Tibial nerve (tissue), 4 donors: ENCODE measurements at regions not wholly inside any gene's neighbourhood (a gene's known extent, or its start where the extent isn't known, plus 50 kb on each side); places are given as distances from the start of the nearest gene placed in this dataset.

Experiments
- EP300 ChIP-seq, 2 donors: sonication (generic); formaldehyde crosslinking; IDR thresholded peaks; one replicate each; pipeline ENCODE4 v1.6.1; 2017; ENCODE audit warnings: antibody characterized with exemption in 2 of 2, mild to moderate bottlenecking in 1 of 2
- POLR2A ChIP-seq, 2 donors: fragments of 450-650 bp; IDR thresholded peaks; one replicate each; pipeline ENCODE4 v1.6.1; 2017; ENCODE audit warnings: antibody characterized with exemption in 2 of 2, mild to moderate bottlenecking in 2 of 2, moderate library complexity in 2 of 2
- TF ChIP-seq, protein P1 (sequence below), 5 experiments: fragments of 200-600 bp in 3 of 5; fragments of 450-650 bp in 2 of 5; sonication (generic) in 3 of 5; IDR thresholded peaks; one replicate each; pipeline ENCODE4 v1.5.1; 2016 to 2019; ENCODE audit warnings: antibody characterized with exemption in 5 of 5, mild to moderate bottlenecking in 3 of 5, moderate library complexity in 2 of 5

DNA sequence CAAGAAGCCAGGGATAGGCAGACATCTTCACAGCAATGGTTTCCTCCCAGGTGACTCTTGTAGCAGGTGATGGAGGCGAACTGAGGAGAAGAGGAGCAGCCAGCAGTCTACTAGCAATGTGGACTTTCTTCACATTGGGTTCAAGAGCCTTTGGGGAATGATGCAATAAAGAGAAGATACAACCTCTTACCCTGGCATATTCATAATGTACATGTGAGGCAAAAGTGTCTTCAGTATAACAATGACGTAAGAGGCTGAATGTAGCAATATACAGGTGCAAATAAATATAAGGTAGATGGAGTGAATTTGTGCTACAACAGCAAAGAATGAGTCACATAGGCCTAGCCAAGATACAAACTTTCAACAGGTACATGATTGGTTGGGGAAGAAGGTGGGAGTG, 70.9 kb upstream of the SOX9 start:
- TF ChIP-seq, protein P1, sequence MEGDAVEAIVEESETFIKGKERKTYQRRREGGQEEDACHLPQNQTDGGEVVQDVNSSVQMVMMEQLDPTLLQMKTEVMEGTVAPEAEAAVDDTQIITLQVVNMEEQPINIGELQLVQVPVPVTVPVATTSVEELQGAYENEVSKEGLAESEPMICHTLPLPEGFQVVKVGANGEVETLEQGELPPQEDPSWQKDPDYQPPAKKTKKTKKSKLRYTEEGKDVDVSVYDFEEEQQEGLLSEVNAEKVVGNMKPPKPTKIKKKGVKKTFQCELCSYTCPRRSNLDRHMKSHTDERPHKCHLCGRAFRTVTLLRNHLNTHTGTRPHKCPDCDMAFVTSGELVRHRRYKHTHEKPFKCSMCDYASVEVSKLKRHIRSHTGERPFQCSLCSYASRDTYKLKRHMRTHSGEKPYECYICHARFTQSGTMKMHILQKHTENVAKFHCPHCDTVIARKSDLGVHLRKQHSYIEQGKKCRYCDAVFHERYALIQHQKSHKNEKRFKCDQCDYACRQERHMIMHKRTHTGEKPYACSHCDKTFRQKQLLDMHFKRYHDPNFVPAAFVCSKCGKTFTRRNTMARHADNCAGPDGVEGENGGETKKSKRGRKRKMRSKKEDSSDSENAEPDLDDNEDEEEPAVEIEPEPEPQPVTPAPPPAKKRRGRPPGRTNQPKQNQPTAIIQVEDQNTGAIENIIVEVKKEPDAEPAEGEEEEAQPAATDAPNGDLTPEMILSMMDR (IDR thresholded peaks at IDR 0.05) = no peak
- no peak for TF ChIP-seq EP300 (IDR thresholded peaks at IDR 0.05)
- TF ChIP-seq POLR2A (IDR thresholded peaks at IDR 0.05) = no peak
